Panc1 (cell line): ENCODE measurements at regions not wholly inside any gene's neighbourhood (a gene's known extent, or its start where the extent isn't known, plus 50 kb on each side); places are given as distances from the start of the nearest gene placed in this dataset.

Experiments used
- ATAC-seq: fragments of 200-7000 bp; cut with Tn5 transposase; 2 replicates; pipeline ENCODE4 v1.9.1; 2020; ENCODE audit warnings: mild to moderate bottlenecking, moderate library complexity
- BruUV-seq: library from RNA; stranded (reverse); fragments of 400-500 nt; replicated peaks from 2 replicates; lab custom pipeline; 2021; lab: Mats Ljungman, UMichigan
- CTCF ChIA-PET: fragments of 300-600 bp; sonication (Branson Sonifier 250); formaldehyde crosslinking; loops from one replicate; lab custom pipeline; 2022; ENCODE audit warnings: antibody characterized with exemption; lab: Charles Lee
- POLR2A ChIA-PET: fragments of 300-600 bp; sonication (Branson Sonifier 250); formaldehyde crosslinking; loops from one replicate; lab custom pipeline; 2022; ENCODE audit warnings: antibody characterized with exemption; lab: Charles Lee
- DNase-seq: peaks from one replicate; pipeline ENCODE4 v3.0.0-alpha.2; 2010; ENCODE audit warnings: low read depth, low spot score
- H3K27ac ChIP-seq: 2 replicates; pipeline ENCODE4 v1.5.1; 2011; ENCODE audit warnings: mild to moderate bottlenecking, low read length, inconsistent platforms
- H3K27me3 ChIP-seq: fragments of 200-500 bp; sonication (Bioruptor generic); 2 replicates; pipeline ENCODE4 v1.6.0; 2014; ENCODE audit warnings: low read length, inconsistent platforms; ENCODE audit not compliant: control insufficient read depth, insufficient read depth
- H3K36me3 ChIP-seq: fragments of 200-500 bp; sonication (Bioruptor generic); 2 replicates; pipeline ENCODE4 v1.5.1; 2014; ENCODE audit warnings: inconsistent platforms, mild to moderate bottlenecking, low read length, moderate library complexity; ENCODE audit not compliant: control insufficient read depth, insufficient read depth
- H3K4me1 ChIP-seq: 2 replicates; pipeline ENCODE4 v1.5.1; 2011; ENCODE audit warnings: inconsistent platforms, mild to moderate bottlenecking, low read length, moderate library complexity; ENCODE audit not compliant: control insufficient read depth, insufficient read depth
- H3K4me3 ChIP-seq, 2 experiments: 2 replicates each; pipeline ENCODE4 v1.5.1; 2011 to 2012; ENCODE audit warnings: low read depth in 2 of 2, low read length in 2 of 2, mild to moderate bottlenecking in 2 of 2, inconsistent platforms in 1 of 2, moderate library complexity in 1 of 2
- H3K9me3 ChIP-seq: fragments of 200-500 bp; sonication (Bioruptor generic); 2 replicates; pipeline ENCODE4 v1.5.1; 2014; ENCODE audit warnings: low read depth, mild to moderate bottlenecking, inconsistent platforms, low read length, moderate library complexity; ENCODE audit not compliant: control insufficient read depth, insufficient read depth
- CTCF ChIP-seq: fragments of 450-650 bp; IDR thresholded peaks from 2 replicates; pipeline ENCODE4 v1.5.1; 2017; ENCODE audit warnings: mild to moderate bottlenecking
- POLR2AphosphoS5 ChIP-seq: IDR thresholded peaks from 2 replicates; pipeline ENCODE4 v1.6.1; 2012; ENCODE audit warnings: mild to moderate bottlenecking, low read depth, low read length, moderate library complexity
- REST ChIP-seq, 2 experiments: IDR thresholded peaks; 2 replicates each; pipeline ENCODE4 v1.6.1; 2011 to 2012; ENCODE audit warnings: low read depth in 2 of 2, control low read depth in 1 of 2, low read length in 1 of 2, mild to moderate bottlenecking in 1 of 2, moderate library complexity in 1 of 2; ENCODE audit not compliant: insufficient read depth in 1 of 2
- SIN3A ChIP-seq: IDR thresholded peaks from 2 replicates; pipeline ENCODE4 v1.6.1; 2012; ENCODE audit warnings: low read depth, mild to moderate bottlenecking, low read length, moderate library complexity, borderline replicate concordance; ENCODE audit not compliant: insufficient read depth
- TCF7L2 ChIP-seq: IDR thresholded peaks from 2 replicates; pipeline ENCODE4 v1.6.1; 2011; ENCODE audit warnings: mild to moderate bottlenecking, low read depth, low read length, inconsistent platforms
- in situ Hi-C: cut with HindIII; loops from 2 replicates; pipeline ENCODE4 v1.10.0; 2016; ENCODE audit warnings: low sequenced_read_pairs, low pct_unique_long_range_greater_than_20kb
- intact Hi-C: fragments of 100-400 bp; cut with micrococcal nuclease; formaldehyde crosslinking; loops from one replicate; pipeline ENCODE4 v1.10.0; 2022; ENCODE audit not compliant: unreplicated experiment

DNA sequence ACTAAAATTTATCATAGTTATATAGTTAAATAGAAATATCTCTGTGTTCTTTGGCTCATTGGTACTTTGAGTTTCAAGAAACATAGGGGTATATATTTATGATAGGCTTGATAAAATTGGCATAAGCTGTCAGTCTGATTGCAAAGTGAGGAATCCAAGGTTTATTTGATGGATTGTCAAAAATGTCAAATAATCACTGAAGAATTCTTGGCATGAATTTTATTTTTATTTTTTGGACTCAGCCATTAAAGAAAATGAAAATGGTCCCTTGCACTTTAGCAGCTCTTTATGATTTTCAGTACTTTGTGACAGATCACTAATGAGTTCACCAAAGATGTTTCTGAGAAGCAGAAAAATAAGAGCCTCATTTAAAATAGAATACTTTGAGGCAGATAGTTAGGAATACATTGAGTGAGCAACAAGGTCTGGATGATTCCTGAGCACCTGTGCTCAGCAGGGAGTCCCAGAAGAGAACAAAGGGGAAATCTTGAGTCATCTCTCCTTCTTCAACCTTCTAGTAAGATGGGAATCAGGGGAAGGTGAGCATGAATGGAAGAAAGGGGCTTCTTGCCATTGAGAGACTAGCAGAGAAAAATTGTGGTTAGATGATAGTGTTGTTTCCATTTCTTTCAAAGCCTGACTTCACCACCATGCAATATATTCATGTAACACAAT, 85.3 kb upstream of the VEPH1 start:
- peaks cover 4% of the 10 kb centered on the region; the same call in 1 of the 2 replicates for H3K27me3 ChIP-seq
- ATAC-seq (no peak), DNase-seq (no peak)
- POLR2A ChIA-PET: no interaction called here
- H3K36me3 ChIP-seq: no peaks in the 10 kb centered on the region
- H3K27ac ChIP-seq: no peak overlapping the region
- BruUV-seq: no TSS peak
- TF ChIP-seq POLR2AphosphoS5 (no peak), TCF7L2 (no peak), CTCF (no peak), REST (IDR thresholded peaks at IDR 0.05; ENCODE audit: insufficient read depth in 1 of 2, low read depth in 2 of 2, low read length in 1 of 2) (no peak), SIN3A (no peak)
- in situ Hi-C loops (no loop called here), intact Hi-C loops (no loop called here)
- CTCF ChIA-PET: interaction anchor here (0.7 kb wide), 1 partner anchor 29 kb away, joined by 3 read pairs; no protein-coding TSS in a partner anchor
- H3K4me1 ChIP-seq: no peaks in the 10 kb centered on the region
- no peak overlapping the region for H3K4me3 ChIP-seq
- no peaks in the 10 kb centered on the region for H3K9me3 ChIP-seq

DNA sequence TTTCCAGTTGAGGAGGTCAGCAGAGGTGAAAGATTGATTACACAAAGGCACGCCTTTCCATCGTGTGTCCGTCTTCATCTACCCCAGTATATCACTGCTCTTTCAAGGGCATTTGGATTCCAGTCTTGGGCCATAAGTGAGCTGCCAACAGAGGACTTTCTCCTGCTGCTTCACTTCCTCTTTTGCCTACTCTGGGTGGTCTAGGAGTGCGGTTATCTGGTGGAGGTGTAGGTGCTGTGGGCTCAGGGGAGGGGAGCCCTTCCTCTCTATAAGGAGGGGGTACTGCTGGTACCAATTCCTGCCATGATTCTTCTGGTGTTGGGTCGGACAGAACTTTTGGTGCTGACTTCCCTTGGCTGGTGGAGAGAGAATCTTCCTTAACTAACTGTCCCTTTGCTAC, 83.1 kb upstream of the VEPH1 start:
- in situ Hi-C loops: no loop called here
- no TSS peak for BruUV-seq
- H3K36me3 ChIP-seq: no peaks in the 10 kb centered on the region
- no peak overlapping the region for H3K27ac ChIP-seq
- H3K4me1 ChIP-seq: no peaks in the 10 kb centered on the region
- no peak for ATAC-seq
- no peaks in the 10 kb centered on the region for H3K9me3 ChIP-seq
- DNase-seq: no peak
- no peak overlapping the region for H3K4me3 ChIP-seq
- TF ChIP-seq REST (IDR thresholded peaks at IDR 0.05; ENCODE audit: insufficient read depth in 1 of 2, low read depth in 2 of 2, low read length in 1 of 2): no peak
- TF ChIP-seq TCF7L2: no peak
- no peak for TF ChIP-seq CTCF
- TF ChIP-seq SIN3A: no peak
- TF ChIP-seq POLR2AphosphoS5: no peak
- POLR2A ChIA-PET: no interaction called here
- intact Hi-C loops: no loop called here
- CTCF ChIA-PET: no interaction called here
- peaks cover 2% of the 10 kb centered on the region; the same call in 1 of the 2 replicates for H3K27me3 ChIP-seq
